Ureter (tissue), 1 donor: ENCODE measurements at regions not wholly inside any gene's neighbourhood (a gene's known extent, or its start where the extent isn't known, plus 50 kb on each side); places are given as distances from the start of the nearest gene placed in this dataset.

Experiments
- DNase-seq: peaks from one replicate; pipeline ENCODE4 v3.0.0-alpha.2; 2020; ENCODE audit warnings: low spot score
- donor health status: DM: yes; HTN: yes; CAD: no.

GRCh38 chr16:49216593-49216992, 65.0 kb downstream of the CBLN1 start:
- no peak for DNase-seq

- no peak for DNase-seq
Measured at GRCh38 chr16:49213594-49213993, 68.0 kb downstream of the CBLN1 start.

GRCh38 chr16:49204191-49204590, 77.4 kb downstream of the CBLN1 start:
- DNase-seq, result no peak

- DNase-seq, result no peak
Measured at GRCh38 chr16:49203361-49203760, 78.3 kb downstream of the CBLN1 start.

GRCh38 chr16:49201118-49201517, 80.5 kb downstream of the CBLN1 start:
- no peak for DNase-seq

GRCh38 chr16:49200223-49200820, 81.3 kb downstream of the CBLN1 start:
- DNase-seq, result no peak

GRCh38 chr16:49195237-49195548, 86.4 kb downstream of the CBLN1 start:
- DNase-seq, result no peak

GRCh38 chr16:49194537-49195236, 87.0 kb downstream of the CBLN1 start:
- no peak for DNase-seq

GRCh38 chr16:49193596-49193995, 88.0 kb downstream of the CBLN1 start:
- DNase-seq, result no peak

- DNase-seq, result no peak
Measured at GRCh38 chr16:49189286-49189685, 92.4 kb downstream of the CBLN1 start.

- DNase-seq, result no peak
Measured at GRCh38 chr16:49183911-49184310, 97.7 kb downstream of the CBLN1 start.

GRCh38 chr16:49181791-49182518, 99.7 kb downstream of the CBLN1 start:
- no peak for DNase-seq

- no peak for DNase-seq
Measured at GRCh38 chr16:49179714-49180330, 101.8 kb downstream of the CBLN1 start.

GRCh38 chr16:49168126-49168525, 113.5 kb downstream of the CBLN1 start:
- no peak for DNase-seq

GRCh38 chr16:49165025-49165424, 116.6 kb downstream of the CBLN1 start:
- DNase-seq, result no peak

- DNase-seq, result no peak
Measured at GRCh38 chr16:49161191-49161590, 120.4 kb downstream of the CBLN1 start.

GRCh38 chr16:49158029-49158642, 123.5 kb downstream of the CBLN1 start:
- DNase-seq, result no peak

GRCh38 chr16:49150341-49150740, 131.3 kb downstream of the CBLN1 start:
- DNase-seq, result no peak

GRCh38 chr16:49148410-49148809, 133.2 kb downstream of the CBLN1 start:
- no peak for DNase-seq

- DNase-seq, result no peak
Measured at GRCh38 chr16:49140618-49141017, 141.0 kb downstream of the CBLN1 start.

- DNase-seq, result no peak
Measured at GRCh38 chr16:49130397-49130796, 151.2 kb downstream of the CBLN1 start.

GRCh38 chr16:49129935-49130334, 151.7 kb downstream of the CBLN1 start:
- no peak for DNase-seq
